Central memory CD8-positive, alpha-beta T cell (primary cell): ENCODE measurements at regions not wholly inside any gene's neighbourhood (a gene's known extent, or its start where the extent isn't known, plus 50 kb on each side); places are given as distances from the start of the nearest gene placed in this dataset.
A peak's percentile ranks its signal among the peaks of the same experiment; 100 is the strongest.
"Not testable (repeated sequence)": the region's sequence is repeated elsewhere in the genome, so short reads cannot be mapped to it uniquely, and the experiment has no call there.

Experiments used
- ATAC-seq: fragments of 150-1000 bp; cut with Tn5 transposase; replicated peaks from 2 replicates; pipeline ENCODE4 v1.10.0; 2022; ENCODE audit warnings: mild to moderate bottlenecking, moderate FRiP score, moderate number of reproducible peaks; ENCODE audit not compliant: poor library complexity, severe bottlenecking; ENCODE audit errors: extremely low read depth
- DNase-seq, 2 donors: peaks; one replicate each; pipeline ENCODE4 v3.0.0; 2021; ENCODE audit warnings: low spot score in 2 of 2
- H3K27ac Mint-ChIP-seq: one replicate; pipeline ENCODE4 v1.8.0; 2022; ENCODE audit warnings: low read depth, mild to moderate bottlenecking, moderate library complexity, mixed read lengths
- H3K27me3 Mint-ChIP-seq: one replicate; pipeline ENCODE4 v1.8.0; 2022; ENCODE audit warnings: mixed read lengths
- H3K36me3 Mint-ChIP-seq: one replicate; pipeline ENCODE4 v1.8.0; 2022; ENCODE audit warnings: mild to moderate bottlenecking, moderate library complexity, mixed read lengths; ENCODE audit not compliant: insufficient read depth
- H3K4me1 Mint-ChIP-seq: one replicate; pipeline ENCODE4 v1.8.0; 2022; ENCODE audit warnings: mixed read lengths
- H3K4me3 Mint-ChIP-seq: one replicate; pipeline ENCODE4 v1.8.0; 2022; ENCODE audit warnings: mild to moderate bottlenecking, moderate library complexity, mixed read lengths
- H3K9me3 Mint-ChIP-seq: one replicate; pipeline ENCODE4 v1.8.0; 2022; ENCODE audit warnings: mixed read lengths

GRCh38 chr2:234364661-234365060 lies 132.2 kb downstream of the ARL4C start:
- ATAC-seq (no peak), DNase-seq (no peak)
- Mint-ChIP-seq H3K36me3 (no peaks in the 10 kb centered on the region), H3K4me3 (no peak overlapping the region), H3K4me1 (peaks cover 42% of the 10 kb centered on the region), H3K9me3 (no peaks in the 10 kb centered on the region), H3K27ac (no peak overlapping the region), H3K27me3 (no peaks in the 10 kb centered on the region)

- Mint-ChIP-seq H3K4me3 (no peak overlapping the region), H3K9me3 (peaks cover 5% of the 10 kb centered on the region), H3K27me3 (no peaks in the 10 kb centered on the region), H3K4me1 (peaks cover 35% of the 10 kb centered on the region), H3K27ac (no peak overlapping the region), H3K36me3 (no peaks in the 10 kb centered on the region)
- DNase-seq, result no peak
- ATAC-seq, result no peak
Observed at GRCh38 chr2:234363647-234364294, 133.1 kb downstream of the ARL4C start.

DNA sequence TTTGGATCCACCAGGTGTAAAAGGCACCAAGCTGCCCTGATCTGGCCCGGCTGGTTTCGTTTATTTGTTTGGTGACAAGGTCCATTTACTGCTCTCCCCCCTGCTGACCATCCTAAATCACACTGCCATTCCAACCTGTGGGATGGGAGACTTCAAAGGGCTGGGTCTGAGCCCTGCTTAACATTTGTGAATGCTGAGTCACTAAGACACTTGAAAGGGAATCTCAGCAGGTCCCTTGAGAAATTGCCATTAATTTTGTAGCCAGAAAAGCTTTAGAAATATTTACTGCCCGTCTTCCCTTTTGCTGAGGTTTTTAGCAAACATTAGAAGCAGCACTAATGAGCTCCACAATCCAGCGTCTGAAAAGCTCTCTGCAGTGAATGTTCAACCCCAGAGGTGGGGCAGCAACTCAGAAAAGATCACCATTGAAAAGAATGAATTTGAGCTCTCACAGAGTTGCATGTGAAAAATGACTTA lies 133.8 kb downstream of the ARL4C start:
- Mint-ChIP-seq H3K27me3 (no peaks in the 10 kb centered on the region), H3K4me3 (no peak overlapping the region), H3K9me3 (peaks cover 6% of the 10 kb centered on the region), H3K27ac (no peak overlapping the region), H3K36me3 (no peaks in the 10 kb centered on the region), H3K4me1 (peaks cover 28% of the 10 kb centered on the region)
- ATAC-seq (no peak), DNase-seq (no peak)

GRCh38 chr2:234360313-234360975 lies 136.4 kb downstream of the ARL4C start:
- H3K4me3 Mint-ChIP-seq, ATAC-seq, H3K36me3 Mint-ChIP-seq, DNase-seq, H3K27ac Mint-ChIP-seq, H3K9me3 Mint-ChIP-seq, H3K27me3 Mint-ChIP-seq: not testable (repeated sequence)
- peaks cover 26% of the 10 kb centered on the region for H3K4me1 Mint-ChIP-seq

GRCh38 chr2:234357666-234358065 lies 139.2 kb downstream of the ARL4C start:
- H3K4me3 Mint-ChIP-seq, result no peak overlapping the region

DNA sequence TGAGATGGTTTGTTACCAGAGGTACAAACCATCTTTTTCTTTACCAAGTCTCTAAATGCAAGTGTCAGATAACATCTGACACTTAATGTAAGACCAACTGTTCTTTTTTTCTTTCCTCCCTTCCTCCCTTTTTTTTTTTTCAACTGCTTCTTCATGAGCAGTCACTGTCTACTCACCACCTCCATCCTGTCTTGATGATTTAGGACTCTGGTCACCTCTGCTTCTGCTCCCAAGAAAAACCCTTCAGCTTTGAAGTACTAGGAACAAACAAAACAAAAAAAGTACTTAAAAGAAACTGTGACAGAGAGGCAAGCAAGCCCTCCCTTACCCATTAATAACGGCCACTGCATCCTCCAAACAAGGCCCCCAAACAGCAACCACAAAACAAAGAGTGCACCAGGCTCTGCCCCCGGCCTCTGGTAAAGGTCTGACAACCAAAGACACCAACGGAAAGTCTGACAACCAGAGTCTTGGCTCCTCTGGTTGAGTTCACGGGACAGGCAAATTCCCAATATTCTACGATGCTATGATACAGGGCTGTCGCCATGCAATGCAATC lies 141.0 kb downstream of the ARL4C start:
- H3K27me3 Mint-ChIP-seq, result no peaks in the 10 kb centered on the region
- DNase-seq, result no peak
- no peak overlapping the region for H3K4me3 Mint-ChIP-seq
- peak overlapping the region; percentile 36 for H3K27ac Mint-ChIP-seq
- no peak for ATAC-seq
- H3K36me3 Mint-ChIP-seq, result no peaks in the 10 kb centered on the region
- peaks cover 23% of the 10 kb centered on the region for H3K4me1 Mint-ChIP-seq
- peaks cover 6% of the 10 kb centered on the region for H3K9me3 Mint-ChIP-seq

More at GRCh38 chr2:234357666-234358065, 139.2 kb downstream of the ARL4C start:
- H3K27me3 Mint-ChIP-seq, result no peaks in the 10 kb centered on the region
- peaks cover 6% of the 10 kb centered on the region for H3K9me3 Mint-ChIP-seq
- ATAC-seq (no peak), DNase-seq (no peak)
- peaks cover 28% of the 10 kb centered on the region for H3K4me1 Mint-ChIP-seq
- H3K27ac Mint-ChIP-seq, result no peak overlapping the region
- no peaks in the 10 kb centered on the region for H3K36me3 Mint-ChIP-seq

DNA sequence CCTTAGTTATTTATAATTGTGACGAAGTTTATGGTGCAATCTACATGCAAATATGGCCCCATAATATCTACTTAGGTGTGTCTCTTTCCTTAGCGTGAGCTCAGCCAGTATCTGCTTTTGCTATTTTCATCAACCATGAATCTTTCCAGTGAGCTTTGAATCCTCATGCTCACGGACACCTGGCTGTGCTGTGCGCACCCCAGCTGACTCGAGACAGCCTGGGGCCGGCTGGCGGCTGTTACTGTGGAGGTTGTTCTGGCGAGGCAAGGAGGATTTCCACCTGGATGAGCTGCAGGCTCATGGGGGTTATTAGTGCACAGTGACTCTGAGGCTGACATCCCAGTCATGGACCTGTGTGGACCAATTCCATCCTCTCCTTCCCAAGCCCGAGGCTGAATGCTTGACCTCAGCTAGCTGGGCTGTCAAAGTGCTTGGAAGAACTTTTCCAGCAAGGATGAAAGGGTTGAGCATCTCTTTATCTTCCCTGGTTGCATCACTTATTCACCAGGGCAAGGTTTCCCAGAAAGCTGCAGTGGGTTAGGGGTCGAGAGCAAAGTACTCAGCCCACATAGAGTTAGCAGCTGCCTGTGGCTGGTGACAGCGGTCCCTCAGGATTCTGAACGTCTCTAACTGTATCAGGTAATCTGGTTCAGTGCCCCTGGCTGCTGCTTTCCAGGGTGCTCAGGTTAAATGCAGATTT lies 141.7 kb downstream of the ARL4C start:
- ATAC-seq, result no peak
- H3K9me3 Mint-ChIP-seq, result peaks cover 6% of the 10 kb centered on the region
- H3K4me1 Mint-ChIP-seq, result peaks cover 15% of the 10 kb centered on the region
- no peaks in the 10 kb centered on the region for H3K36me3 Mint-ChIP-seq
- H3K27ac Mint-ChIP-seq, result no peak overlapping the region
- no peak for DNase-seq
- no peak overlapping the region for H3K4me3 Mint-ChIP-seq
- no peaks in the 10 kb centered on the region for H3K27me3 Mint-ChIP-seq

GRCh38 chr2:234352270-234352669 lies 144.6 kb downstream of the ARL4C start:
- no peak overlapping the region for H3K27ac Mint-ChIP-seq
- no peaks in the 10 kb centered on the region for H3K27me3 Mint-ChIP-seq
- no peaks in the 10 kb centered on the region for H3K9me3 Mint-ChIP-seq
- H3K36me3 Mint-ChIP-seq, result peaks cover 2% of the 10 kb centered on the region
- H3K4me3 Mint-ChIP-seq, result no peak overlapping the region
- DNase-seq, result no peak
- no peak for ATAC-seq
- H3K4me1 Mint-ChIP-seq, result peaks cover 24% of the 10 kb centered on the region

DNA sequence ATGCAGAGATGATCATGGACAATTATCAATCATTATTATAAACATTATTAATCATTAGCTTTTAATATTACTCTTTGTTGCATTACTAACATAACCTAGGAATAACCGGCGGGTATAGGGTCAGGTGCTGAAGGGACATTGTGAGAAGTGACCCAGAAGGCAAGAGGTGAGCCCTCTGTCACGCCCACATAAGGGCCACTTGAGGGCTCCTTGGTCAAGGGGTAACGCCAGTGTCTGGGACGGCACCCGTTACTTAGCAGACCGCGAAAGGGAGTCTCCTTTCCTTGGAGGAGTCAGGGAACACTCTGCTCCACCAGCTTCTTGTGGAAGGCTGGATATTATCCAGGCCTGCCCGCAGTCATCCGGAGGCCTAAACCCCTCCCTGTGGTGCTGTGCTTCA lies 145.0 kb downstream of the ARL4C start:
- H3K27ac Mint-ChIP-seq, H3K36me3 Mint-ChIP-seq, DNase-seq, H3K9me3 Mint-ChIP-seq, ATAC-seq, H3K4me3 Mint-ChIP-seq, H3K27me3 Mint-ChIP-seq: not testable (repeated sequence)
- H3K4me1 Mint-ChIP-seq, result peaks cover 26% of the 10 kb centered on the region

- Mint-ChIP-seq H3K9me3 (no peaks in the 10 kb centered on the region), H3K27ac (no peak overlapping the region), H3K4me1 (peaks cover 39% of the 10 kb centered on the region), H3K27me3 (no peaks in the 10 kb centered on the region), H3K4me3 (no peak overlapping the region), H3K36me3 (peaks cover 4% of the 10 kb centered on the region)
- ATAC-seq, result no peak
- DNase-seq, result no peak
Observed at GRCh38 chr2:234348081-234348480, 148.8 kb downstream of the ARL4C start.

GRCh38 chr2:234345921-234346320 lies 151.0 kb downstream of the ARL4C start:
- H3K4me3 Mint-ChIP-seq, result no peak overlapping the region
- DNase-seq (no peak), ATAC-seq (no peak)
- H3K27me3 Mint-ChIP-seq, result no peaks in the 10 kb centered on the region
- peaks cover 4% of the 10 kb centered on the region for H3K36me3 Mint-ChIP-seq
- H3K27ac Mint-ChIP-seq, result no peak overlapping the region
- no peaks in the 10 kb centered on the region for H3K9me3 Mint-ChIP-seq
- peaks cover 39% of the 10 kb centered on the region for H3K4me1 Mint-ChIP-seq

GRCh38 chr2:234344012-234344411 lies 152.9 kb downstream of the ARL4C start:
- ATAC-seq (no peak), DNase-seq (no peak)
- Mint-ChIP-seq H3K4me3 (no peak overlapping the region), H3K36me3 (peaks cover 4% of the 10 kb centered on the region), H3K9me3 (no peaks in the 10 kb centered on the region), H3K27me3 (no peaks in the 10 kb centered on the region), H3K4me1 (peaks cover 39% of the 10 kb centered on the region), H3K27ac (no peak overlapping the region)
